Activated B cell treated with CpG ODN at 0.5 μM for 24 hours (primary cell): ENCODE measurements at regions not wholly inside any gene's neighbourhood (a gene's known extent, or its start where the extent isn't known, plus 50 kb on each side); places are given as distances from the start of the nearest gene placed in this dataset.

Source experiments
- ATAC-seq: fragments of 200-7000 bp; cut with Tn5 transposase; one replicate; pipeline ENCODE4 v1.10.0; 2021; ENCODE audit warnings: low read depth, mild to moderate bottlenecking, moderate library complexity
- CTCF ChIA-PET: fragments of 350-600 bp; sonication (Branson Sonifier 250); formaldehyde crosslinking; loops from one replicate; lab custom pipeline; 2021; ENCODE audit warnings: antibody characterized with exemption; lab: Charles Lee
- POLR2A ChIA-PET: fragments of 350-600 bp; sonication (Branson Sonifier 250); formaldehyde crosslinking; loops from one replicate; lab custom pipeline; 2021; ENCODE audit warnings: antibody characterized with exemption; lab: Charles Lee
- DNase-seq: peaks from one replicate; pipeline ENCODE4 v3.0.0; 2022
- H3K27ac Mint-ChIP-seq: one replicate; pipeline ENCODE4 v1.8.0; 2020; ENCODE audit warnings: mixed read lengths
- H3K27me3 Mint-ChIP-seq: one replicate; pipeline ENCODE4 v1.8.0; 2021; ENCODE audit warnings: mixed read lengths
- H3K36me3 Mint-ChIP-seq: one replicate; pipeline ENCODE4 v1.8.0; 2021; ENCODE audit warnings: low read depth, mixed read lengths
- H3K4me1 Mint-ChIP-seq: one replicate; pipeline ENCODE4 v1.8.0; 2021; ENCODE audit warnings: mixed read lengths
- H3K4me3 Mint-ChIP-seq: one replicate; pipeline ENCODE4 v1.8.0; 2020; ENCODE audit warnings: mild to moderate bottlenecking, mixed read lengths
- H3K9me3 Mint-ChIP-seq: one replicate; pipeline ENCODE4 v1.8.0; 2020; ENCODE audit warnings: mixed read lengths
- intact Hi-C: fragments of 100-400 bp; cut with micrococcal nuclease; formaldehyde crosslinking; loops from one replicate; pipeline ENCODE4 v1.15.1; 2024
- TF ChIP-seq, protein P1 (sequence below): fragments of 200-600 bp; IDR thresholded peaks from one replicate; pipeline ENCODE4 v1.8.0; 2022; ENCODE audit warnings: antibody characterized with exemption, mild to moderate bottlenecking

DNA sequence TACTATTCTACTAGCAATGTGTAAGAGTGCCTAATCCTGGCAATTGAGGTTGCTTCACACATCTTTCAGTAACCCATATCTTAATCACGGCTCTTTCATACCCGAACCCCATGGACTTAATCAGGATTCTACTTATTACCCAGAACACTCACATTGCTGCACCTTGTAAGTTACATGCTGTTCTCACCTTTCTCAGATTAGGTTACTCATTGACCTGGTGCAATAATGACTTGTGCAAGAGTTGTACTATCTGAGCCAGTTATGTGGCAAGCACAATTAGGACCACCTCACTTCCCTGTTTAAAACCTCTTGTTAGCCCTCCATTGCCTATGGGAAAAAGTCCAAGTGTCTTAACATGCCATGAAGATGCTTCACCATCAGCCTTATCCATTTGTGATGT lies 306.7 kb upstream of the E2F7 start:
- ChIA-PET CTCF (no interaction called here), POLR2A (no interaction called here)
- no peaks in the 10 kb centered on the region for H3K9me3 Mint-ChIP-seq
- no peak overlapping the region for H3K27ac Mint-ChIP-seq
- H3K4me3 Mint-ChIP-seq = no peak overlapping the region
- TF ChIP-seq, protein P1, sequence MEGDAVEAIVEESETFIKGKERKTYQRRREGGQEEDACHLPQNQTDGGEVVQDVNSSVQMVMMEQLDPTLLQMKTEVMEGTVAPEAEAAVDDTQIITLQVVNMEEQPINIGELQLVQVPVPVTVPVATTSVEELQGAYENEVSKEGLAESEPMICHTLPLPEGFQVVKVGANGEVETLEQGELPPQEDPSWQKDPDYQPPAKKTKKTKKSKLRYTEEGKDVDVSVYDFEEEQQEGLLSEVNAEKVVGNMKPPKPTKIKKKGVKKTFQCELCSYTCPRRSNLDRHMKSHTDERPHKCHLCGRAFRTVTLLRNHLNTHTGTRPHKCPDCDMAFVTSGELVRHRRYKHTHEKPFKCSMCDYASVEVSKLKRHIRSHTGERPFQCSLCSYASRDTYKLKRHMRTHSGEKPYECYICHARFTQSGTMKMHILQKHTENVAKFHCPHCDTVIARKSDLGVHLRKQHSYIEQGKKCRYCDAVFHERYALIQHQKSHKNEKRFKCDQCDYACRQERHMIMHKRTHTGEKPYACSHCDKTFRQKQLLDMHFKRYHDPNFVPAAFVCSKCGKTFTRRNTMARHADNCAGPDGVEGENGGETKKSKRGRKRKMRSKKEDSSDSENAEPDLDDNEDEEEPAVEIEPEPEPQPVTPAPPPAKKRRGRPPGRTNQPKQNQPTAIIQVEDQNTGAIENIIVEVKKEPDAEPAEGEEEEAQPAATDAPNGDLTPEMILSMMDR = no peak
- no peaks in the 10 kb centered on the region for H3K4me1 Mint-ChIP-seq
- ATAC-seq (no peak), DNase-seq (no peak)
- no peaks in the 10 kb centered on the region for H3K36me3 Mint-ChIP-seq
- no peaks in the 10 kb centered on the region for H3K27me3 Mint-ChIP-seq
- intact Hi-C loops = no loop called here

DNA sequence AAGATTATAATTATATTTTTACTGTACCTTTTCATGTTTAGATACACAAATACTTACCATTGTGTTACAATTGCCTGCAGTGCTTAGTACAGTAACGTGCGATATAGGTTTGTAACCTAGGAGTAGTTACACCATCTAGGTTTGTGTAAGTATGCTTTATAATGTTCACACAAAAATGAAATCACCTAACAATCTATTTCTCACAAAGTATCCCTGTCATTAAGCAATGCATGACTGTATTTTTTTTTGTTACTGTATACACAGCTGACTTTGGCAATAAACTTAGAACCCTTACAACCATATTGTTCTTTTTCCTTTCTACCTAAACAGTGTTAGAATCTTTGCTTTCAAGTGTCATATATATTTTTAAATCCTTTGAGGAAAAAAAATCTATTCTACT lies 303.0 kb upstream of the E2F7 start:
- TF ChIP-seq, protein P1 = no peak
- CTCF ChIA-PET = no interaction called here
- Mint-ChIP-seq H3K27me3 (no peaks in the 10 kb centered on the region), H3K27ac (no peak overlapping the region), H3K9me3 (no peaks in the 10 kb centered on the region), H3K4me1 (no peaks in the 10 kb centered on the region), H3K4me3 (no peak overlapping the region), H3K36me3 (no peaks in the 10 kb centered on the region)
- ATAC-seq (no peak), DNase-seq (no peak)
- POLR2A ChIA-PET = no interaction called here
- intact Hi-C loops = no loop called here

DNA sequence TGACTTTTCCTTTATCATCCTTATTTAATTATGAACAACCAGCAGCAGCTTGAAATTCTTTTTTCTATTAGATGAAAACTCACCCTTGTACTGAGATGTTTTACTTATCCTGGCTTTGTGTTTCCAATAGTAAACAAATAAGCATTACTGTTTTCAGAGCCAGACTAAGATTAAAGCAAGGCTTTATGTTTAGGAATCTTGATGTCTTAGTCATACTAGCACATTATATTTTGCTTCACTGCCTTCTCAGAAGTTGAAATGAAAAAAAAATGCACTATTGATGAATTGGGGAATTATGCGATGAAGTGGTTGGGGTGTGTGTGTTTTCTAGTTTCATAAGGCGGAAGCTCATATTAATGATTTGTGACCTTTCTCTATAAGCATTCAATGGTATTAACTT lies 301.2 kb upstream of the E2F7 start:
- Mint-ChIP-seq H3K36me3 (no peaks in the 10 kb centered on the region), H3K9me3 (no peaks in the 10 kb centered on the region), H3K4me1 (no peaks in the 10 kb centered on the region), H3K4me3 (no peak overlapping the region), H3K27me3 (no peaks in the 10 kb centered on the region), H3K27ac (no peak overlapping the region)
- CTCF ChIA-PET = no interaction called here
- intact Hi-C loops = no loop called here
- TF ChIP-seq, protein P1 = no peak
- POLR2A ChIA-PET = no interaction called here
- DNase-seq (no peak), ATAC-seq (no peak)

DNA sequence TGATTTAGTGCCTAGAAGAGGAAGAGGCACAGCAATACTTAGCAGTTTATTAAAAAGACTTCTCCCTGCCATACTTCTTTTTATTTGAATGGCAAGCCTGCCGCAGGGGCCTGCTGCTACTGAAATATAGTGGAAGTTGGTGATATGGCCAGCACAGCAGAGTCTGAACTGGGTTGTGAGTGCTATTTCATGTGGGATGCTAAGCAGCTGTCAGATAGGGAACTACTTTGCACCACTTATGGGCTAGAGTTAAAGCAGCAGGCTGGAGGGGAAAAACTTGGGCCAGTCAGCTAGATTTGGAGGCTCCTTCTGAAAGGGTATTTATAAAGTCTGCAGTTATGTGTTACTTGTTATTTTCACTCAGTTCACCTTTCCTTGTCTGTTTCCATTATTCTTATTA lies 299.0 kb upstream of the E2F7 start:
- no peaks in the 10 kb centered on the region for H3K27me3 Mint-ChIP-seq
- DNase-seq = no peak
- H3K27ac Mint-ChIP-seq = no peak overlapping the region
- no peak overlapping the region for H3K4me3 Mint-ChIP-seq
- ChIA-PET POLR2A (no interaction called here), CTCF (no interaction called here)
- H3K36me3 Mint-ChIP-seq = no peaks in the 10 kb centered on the region
- no peak for ATAC-seq
- intact Hi-C loops = no loop called here
- TF ChIP-seq, protein P1 = no peak
- H3K9me3 Mint-ChIP-seq = no peaks in the 10 kb centered on the region
- H3K4me1 Mint-ChIP-seq = no peaks in the 10 kb centered on the region

DNA sequence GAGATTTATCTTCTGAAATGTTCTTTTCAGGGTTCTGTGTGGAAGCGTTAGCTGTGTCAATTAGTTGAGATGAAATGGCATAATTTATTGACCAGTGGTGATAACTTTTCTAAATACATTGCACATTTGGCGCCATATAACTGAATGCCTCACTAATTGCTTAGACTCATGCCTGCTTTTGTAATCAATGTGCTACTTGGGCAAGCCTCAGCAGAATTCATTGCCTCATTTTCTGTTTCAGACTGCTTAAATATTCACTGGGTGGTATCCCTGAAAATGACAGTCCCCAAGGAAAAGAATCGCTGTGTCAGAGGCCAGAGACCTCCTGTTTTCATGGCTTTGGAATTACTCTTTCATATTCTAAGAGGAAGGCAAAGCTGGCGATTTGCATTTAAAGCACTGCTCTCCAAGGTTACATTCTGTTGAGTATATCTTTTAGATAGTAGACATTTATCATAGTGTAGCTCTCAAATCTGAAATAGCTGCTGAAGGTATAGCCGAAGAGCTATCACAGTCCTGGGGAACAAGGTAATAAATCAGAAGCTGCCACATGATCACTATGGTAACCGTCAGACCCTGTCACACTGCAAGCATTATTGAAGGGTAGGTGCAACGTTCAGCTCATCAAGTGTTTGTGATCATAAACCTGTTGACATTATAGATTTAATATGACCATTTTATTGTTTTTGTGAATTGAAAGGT lies 297.3 kb upstream of the E2F7 start:
- Mint-ChIP-seq H3K36me3 (no peaks in the 10 kb centered on the region), H3K9me3 (no peaks in the 10 kb centered on the region), H3K27ac (no peak overlapping the region), H3K27me3 (no peaks in the 10 kb centered on the region), H3K4me3 (no peak overlapping the region), H3K4me1 (no peaks in the 10 kb centered on the region)
- ChIA-PET POLR2A (no interaction called here), CTCF (no interaction called here)
- DNase-seq (no peak), ATAC-seq (no peak)
- TF ChIP-seq, protein P1 = no peak
- intact Hi-C loops = no loop called here
